Stimulated activated CD4-positive, alpha-beta T cell treated with anti-CD3 and anti-CD28 coated beads, Interleukin-1b, Interleukin-23, amount 100 ng/mL, for 24 hours (primary cell): ENCODE measurements at regions not wholly inside any gene's neighbourhood (a gene's known extent, or its start where the extent isn't known, plus 50 kb on each side); places are given as distances from the start of the nearest gene placed in this dataset.

Experiments
- DNase-seq, 4 experiments: peaks; one replicate each; pipeline ENCODE4 v3.0.0-alpha.2; 2020; ENCODE audit warnings: low read depth in 4 of 4, low spot score in 1 of 4

DNA sequence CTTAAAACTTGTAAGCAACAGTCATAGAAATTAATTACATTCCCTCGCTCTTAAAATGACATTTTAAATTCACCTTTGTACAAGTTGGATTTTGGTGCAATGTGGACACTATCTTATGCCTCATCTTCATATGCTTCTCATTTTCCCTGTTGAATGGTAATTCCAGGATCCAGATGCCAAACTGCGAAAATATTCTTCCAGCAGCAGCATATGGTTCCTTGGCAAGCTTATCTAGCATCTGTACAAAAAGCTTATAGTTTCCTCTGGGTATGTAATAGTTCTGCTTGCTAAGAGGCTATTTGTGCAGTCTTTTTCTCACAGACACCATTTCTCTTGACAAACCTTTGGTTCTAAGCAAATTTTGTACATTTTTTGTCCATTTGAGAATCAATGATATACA is 2079.7 kb upstream of the AGA start:
- no peak for DNase-seq

DNA sequence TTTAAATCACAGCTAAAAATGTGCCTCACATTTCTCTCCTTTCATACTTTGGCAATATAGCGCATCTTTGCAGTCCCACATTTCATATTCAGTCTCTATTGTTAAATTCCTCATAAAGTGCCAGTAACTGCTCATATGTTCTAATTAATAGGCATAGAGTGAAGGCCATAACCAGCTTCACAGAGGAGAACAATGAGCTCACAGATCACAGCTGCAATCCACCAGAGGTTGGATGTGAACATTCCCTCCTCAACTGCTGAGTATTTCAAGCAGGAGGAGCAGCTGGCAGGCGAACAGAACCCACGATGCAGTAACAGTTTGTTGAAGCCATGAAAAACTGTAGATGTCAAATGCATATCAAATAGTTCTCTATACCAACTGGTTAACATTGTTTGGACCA is 2088.7 kb upstream of the AGA start:
- no peak for DNase-seq

DNA sequence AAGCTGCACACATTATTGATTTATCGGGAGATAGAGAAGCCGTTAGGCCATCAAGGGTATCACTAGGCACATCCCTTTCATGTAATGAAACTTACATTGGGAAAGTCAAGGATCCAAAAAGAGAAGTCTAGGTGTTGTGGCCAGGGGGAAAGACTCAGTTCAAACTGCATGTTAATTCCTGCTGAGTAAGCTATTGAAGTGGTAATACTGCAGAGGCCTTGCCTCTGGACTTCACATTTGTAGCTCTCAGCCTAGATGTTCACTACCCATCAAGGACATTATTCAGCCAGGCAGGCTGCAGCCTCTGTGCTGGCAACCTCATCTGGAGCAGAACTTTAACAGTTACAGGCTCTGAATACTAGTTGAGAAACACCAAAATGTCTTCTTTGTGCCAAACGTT is 2094.5 kb upstream of the AGA start:
- no peak for DNase-seq

GRCh38 chr4:179539641-179540040 is 2097.4 kb upstream of the AGA start:
- DNase-seq = no peak

GRCh38 chr4:179543771-179544170 is 2101.5 kb upstream of the AGA start:
- no peak for DNase-seq

- DNase-seq = no peak
These were observed 2102.3 kb upstream of the AGA start for GRCh38 chr4:179544496-179544895.

- DNase-seq = no peak
These were observed 2109.9 kb upstream of the AGA start for GRCh38 chr4:179552131-179552530.

DNA sequence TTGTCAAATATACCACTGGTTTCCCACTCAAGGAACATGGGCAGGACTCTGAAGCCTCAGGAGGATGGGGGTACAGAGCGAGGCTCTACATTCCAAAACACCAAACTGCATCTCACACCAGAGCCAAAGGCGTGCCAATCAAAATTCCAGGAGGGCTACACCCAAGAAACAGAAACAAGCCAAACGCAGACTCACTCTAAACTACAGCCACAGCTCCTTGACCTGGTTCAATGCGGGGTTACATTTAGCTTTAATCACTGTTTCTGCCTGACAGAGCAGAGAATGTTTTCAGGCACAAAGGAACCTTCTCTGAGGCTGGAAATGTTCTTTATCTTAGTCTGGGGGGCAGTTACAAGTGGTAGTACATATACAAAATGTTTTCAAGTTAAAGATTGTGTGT is 2121.5 kb upstream of the AGA start:
- no peak for DNase-seq

GRCh38 chr4:179569549-179569948 is 2127.3 kb upstream of the AGA start:
- no peak for DNase-seq

- DNase-seq = no peak
These were observed 2140.1 kb upstream of the AGA start for GRCh38 chr4:179582164-179582905.

DNA sequence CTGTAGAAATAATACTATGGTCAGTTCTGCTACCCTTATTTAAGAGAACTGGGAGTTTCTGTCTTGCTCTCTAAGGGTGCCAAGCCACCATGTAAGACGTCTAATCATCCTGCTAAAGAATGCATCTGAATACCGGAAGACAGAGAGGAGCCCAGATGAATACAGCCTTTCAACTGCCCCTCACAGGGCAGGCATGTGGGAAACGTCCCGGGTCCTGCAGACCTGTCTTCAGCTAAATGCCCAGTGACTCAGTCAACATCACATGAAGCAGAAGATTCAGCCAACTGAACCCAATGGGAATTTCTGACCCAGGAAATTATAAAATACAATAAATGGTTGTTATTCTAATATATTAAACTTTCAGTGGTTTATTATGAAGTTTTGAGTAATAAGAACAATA is 2141.0 kb upstream of the AGA start:
- DNase-seq = no peak

- no peak for DNase-seq
These were observed 2141.9 kb upstream of the AGA start for GRCh38 chr4:179584101-179584500.

- DNase-seq = no peak
These were observed 2143.5 kb upstream of the AGA start for GRCh38 chr4:179585761-179586160.

DNA sequence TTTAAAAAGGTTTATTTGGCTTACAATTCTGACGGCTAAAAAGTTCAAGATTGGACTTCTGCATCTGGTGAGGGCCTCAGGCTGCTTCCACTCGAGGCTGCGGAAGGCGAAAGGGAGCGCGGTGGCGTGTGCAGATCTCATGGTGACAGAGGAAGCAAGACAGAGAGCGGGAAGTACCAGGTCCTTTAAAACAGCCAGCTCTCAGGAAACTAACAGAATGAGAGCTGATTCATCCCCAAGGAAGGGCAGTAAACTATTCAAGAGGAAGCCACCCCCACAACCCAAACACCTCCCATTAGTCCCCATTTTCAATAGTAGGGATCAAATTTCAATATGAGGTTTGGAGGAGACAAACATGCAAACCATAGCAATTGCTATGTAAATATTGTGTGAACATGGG is 2144.2 kb upstream of the AGA start:
- DNase-seq = no peak

GRCh38 chr4:179595671-179596410 is 2153.6 kb upstream of the AGA start:
- no peak for DNase-seq

DNA sequence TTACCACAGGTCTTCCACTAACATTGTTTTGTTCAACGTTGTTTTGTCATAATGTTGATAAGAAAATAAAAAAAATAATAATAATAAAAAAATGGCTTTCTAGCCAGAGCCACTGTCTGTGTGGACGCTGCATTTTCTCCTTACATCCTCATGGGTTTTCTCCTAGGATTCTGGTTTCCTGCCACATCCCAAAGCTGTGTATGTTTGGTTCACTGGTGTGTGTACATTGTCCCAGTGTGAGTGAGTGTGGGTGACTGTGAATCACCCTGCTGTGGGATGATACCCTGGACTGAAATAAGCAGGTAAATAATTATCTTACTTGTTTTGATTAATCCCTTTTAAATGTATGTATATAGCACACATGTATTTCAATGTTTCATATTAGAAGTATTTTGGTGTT is 2154.4 kb upstream of the AGA start:
- DNase-seq = no peak

DNA sequence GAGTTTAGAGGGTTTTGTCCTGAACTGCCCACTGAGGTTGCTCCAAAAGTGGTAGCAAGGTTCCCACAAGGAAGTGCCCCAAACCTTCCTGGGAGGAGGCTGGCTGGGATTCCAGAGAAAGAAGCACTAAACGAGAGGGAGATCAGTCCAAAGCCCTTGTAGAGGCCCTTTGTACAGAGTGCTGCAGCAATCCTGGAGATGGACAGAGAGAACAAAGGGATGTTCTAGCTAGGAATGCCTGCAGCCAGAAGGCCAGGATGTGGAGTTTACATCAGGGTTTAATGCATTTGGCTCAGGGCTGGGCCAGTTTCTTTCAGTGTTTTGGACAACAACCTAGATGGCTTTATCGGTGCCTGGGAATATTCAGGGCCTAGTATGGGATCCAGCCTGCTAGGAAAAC is 2155.1 kb upstream of the AGA start:
- DNase-seq = no peak

- DNase-seq = no peak
These were observed 2159.4 kb upstream of the AGA start for GRCh38 chr4:179601671-179602070.

DNA sequence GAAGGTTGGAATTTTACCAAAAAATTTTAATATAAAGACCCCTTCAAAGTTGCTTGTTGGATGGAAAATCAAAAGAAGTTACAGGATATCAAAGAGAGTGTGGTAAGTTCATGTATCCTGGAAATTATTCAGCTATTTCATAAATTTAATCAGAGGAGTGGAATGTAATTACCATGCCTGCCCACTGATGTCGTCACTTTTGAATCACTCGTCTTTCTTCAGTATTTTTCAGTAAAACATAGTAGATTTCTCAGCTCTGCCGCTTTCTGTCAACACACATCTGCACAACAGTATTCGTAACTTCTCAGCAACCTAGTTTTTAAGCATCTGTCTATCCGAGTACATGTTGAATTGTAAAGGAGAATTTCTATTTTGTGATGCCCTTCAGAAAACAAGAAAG is 2163.0 kb upstream of the AGA start:
- DNase-seq = no peak

DNA sequence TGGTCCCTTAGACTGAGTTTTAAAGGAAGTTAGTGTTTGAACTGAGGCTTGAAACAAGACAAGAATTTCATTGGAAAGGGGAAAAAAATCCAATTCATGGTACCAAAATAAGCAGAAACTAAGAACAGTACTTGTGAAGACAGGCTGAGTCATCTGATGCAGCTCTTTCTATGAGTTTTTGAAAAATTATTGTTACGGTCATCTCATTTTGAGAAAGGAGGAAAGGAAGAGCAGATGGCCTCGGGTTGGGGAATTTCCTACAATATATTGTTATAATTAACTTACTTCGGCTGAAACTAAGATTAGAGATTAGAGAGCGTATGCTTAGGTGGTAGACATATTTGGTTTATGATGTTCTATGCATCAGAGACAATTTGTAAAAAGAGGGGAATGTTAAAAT is 2164.8 kb upstream of the AGA start:
- no peak for DNase-seq

DNA sequence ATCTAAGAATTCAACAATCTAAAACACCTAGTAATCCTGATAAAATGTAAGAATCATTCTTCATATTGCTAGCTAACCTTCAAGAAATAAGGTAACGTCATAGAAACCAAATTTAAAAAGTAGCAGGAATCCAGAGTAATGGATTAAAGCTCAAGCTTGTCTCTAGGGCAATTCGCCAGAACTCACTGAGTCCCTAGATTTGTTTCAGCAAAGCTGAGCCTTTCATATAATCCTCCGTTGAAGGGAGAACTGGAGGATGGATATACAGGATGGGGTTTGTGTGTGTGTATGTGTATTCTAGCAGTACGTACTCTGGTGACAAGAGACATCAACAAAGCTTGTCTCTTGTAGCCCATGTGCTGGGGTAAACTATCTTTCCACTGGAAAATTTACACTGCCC is 2173.5 kb upstream of the AGA start:
- DNase-seq = no peak

DNA sequence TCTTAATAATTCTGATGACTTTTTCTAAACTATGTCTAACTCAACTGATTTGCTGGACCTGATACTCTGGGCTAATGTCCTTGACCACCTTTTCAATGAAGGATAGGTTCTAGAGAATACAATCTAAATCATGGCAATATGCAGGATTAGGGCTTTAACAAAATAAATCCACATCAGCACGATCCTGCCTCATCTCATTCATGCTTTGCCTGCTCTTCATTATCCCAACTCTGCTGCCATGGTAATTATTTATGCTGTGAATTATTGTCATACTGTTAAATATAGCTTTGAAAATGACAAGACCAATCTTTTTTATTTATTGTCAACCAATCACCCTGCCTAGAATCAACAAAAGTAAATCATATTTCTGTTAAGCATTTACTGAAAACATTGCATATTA is 2176.7 kb upstream of the AGA start:
- no peak for DNase-seq

DNA sequence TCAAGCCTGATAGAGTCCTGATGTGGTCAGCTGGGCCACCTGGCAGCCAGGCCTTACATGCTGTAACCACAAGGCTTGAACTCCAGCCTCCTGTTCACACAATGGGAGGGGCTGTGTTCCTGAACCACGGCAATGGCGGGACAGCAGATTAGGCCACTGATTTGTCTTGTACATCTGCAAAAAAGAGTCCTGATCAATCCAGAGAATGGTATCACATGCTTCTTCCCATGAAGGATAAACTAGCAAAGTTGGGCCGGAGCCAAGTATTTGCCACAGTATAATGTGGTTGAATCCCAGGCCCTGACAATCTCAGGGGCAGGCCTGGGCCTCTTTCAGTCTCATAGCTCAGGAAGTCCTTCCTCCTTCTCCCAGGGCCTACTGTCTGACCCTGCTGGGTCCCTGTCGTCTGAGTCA is 2182.5 kb upstream of the AGA start:
- DNase-seq = no peak
